ENCODE measurements at regions not wholly inside any gene's neighbourhood (a gene's known extent, or its start where the extent isn't known, plus 50 kb on each side); places are given as distances from the start of the nearest gene placed in this dataset.

DNA sequence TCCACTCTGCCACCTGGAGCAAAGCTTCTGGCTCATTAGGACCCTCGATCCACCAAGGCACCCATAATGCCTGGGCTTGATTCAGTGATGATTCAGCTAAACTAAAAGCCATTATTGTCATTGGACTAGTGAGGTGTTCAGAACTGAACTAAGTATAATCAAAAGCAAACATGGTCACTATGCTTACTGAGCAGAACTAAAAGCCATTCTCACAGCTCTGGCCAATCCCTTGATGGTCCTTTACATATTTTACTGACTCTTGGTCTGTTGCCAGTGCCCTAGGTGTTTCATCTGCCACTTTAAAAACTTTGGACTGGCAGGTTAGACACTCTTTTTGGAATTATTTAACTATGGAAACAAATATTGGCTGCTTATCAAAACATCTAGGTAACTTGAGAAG is 703.5 kb downstream of the FAT4 start:
- H3K36me3 ChIP-seq (ENCODE audit: insufficient read depth in 1 of 2, low read depth in 1 of 2) = no peaks in the 10 kb centered on the region
- no peak for TF ChIP-seq CTCF (IDR thresholded peaks at IDR 0.05)
- no peaks in the 10 kb centered on the region for H3K27me3 ChIP-seq (ENCODE audit: insufficient read depth in 3 of 3, low read length in 2 of 3)
- no peaks in the 10 kb centered on the region for H3K9me3 ChIP-seq
- 83 to 97% (median 87%) methylated on average over 1 of the region's 1 CpG for WGBS, 3 donors
- DNase-seq (no peak), ATAC-seq (no peak)
- intact Hi-C loops (cut with DNase I) = no loop called here
- H3K4me1 ChIP-seq = no peaks in the 10 kb centered on the region
- H3K27ac ChIP-seq = no peak overlapping the region
- no peak overlapping the region for H3K4me3 ChIP-seq

GRCh38 chr4:126023896-126024295 is 709.1 kb downstream of the FAT4 start:
- WGBS, 3 donors = 21 to 22% (median 21%) methylated on average over 3 of the region's 3 CpGs
- H3K36me3 ChIP-seq (ENCODE audit: insufficient read depth in 1 of 2, low read depth in 1 of 2) = no peaks in the 10 kb centered on the region
- no peaks in the 10 kb centered on the region for H3K9me3 ChIP-seq
- no peaks in the 10 kb centered on the region for H3K4me1 ChIP-seq
- no peak for DNase-seq
- H3K4me3 ChIP-seq = no peak overlapping the region
- H3K27ac ChIP-seq = no peak overlapping the region
- no peak for TF ChIP-seq CTCF (IDR thresholded peaks at IDR 0.05)
- intact Hi-C loops (cut with DNase I) = no loop called here
- no peaks in the 10 kb centered on the region for H3K27me3 ChIP-seq (ENCODE audit: insufficient read depth in 3 of 3, low read length in 2 of 3)
- no peak for ATAC-seq

GRCh38 chr4:126027601-126028000 is 712.8 kb downstream of the FAT4 start:
- ATAC-seq (no peak), DNase-seq (no peak)
- Histone ChIP-seq H3K9me3 (no peaks in the 10 kb centered on the region), H3K27me3 (ENCODE audit: insufficient read depth in 3 of 3, low read length in 2 of 3) (no peaks in the 10 kb centered on the region), H3K27ac (no peak overlapping the region), H3K4me3 (no peak overlapping the region), H3K4me1 (no peaks in the 10 kb centered on the region), H3K36me3 (ENCODE audit: insufficient read depth in 1 of 2, low read depth in 1 of 2) (no peaks in the 10 kb centered on the region)
- 19 to 29% (median 22%) methylated on average over 2 of the region's 2 CpGs for WGBS, 3 donors
- no peak for TF ChIP-seq CTCF (IDR thresholded peaks at IDR 0.05)
- intact Hi-C loops (cut with DNase I) = no loop called here

DNA sequence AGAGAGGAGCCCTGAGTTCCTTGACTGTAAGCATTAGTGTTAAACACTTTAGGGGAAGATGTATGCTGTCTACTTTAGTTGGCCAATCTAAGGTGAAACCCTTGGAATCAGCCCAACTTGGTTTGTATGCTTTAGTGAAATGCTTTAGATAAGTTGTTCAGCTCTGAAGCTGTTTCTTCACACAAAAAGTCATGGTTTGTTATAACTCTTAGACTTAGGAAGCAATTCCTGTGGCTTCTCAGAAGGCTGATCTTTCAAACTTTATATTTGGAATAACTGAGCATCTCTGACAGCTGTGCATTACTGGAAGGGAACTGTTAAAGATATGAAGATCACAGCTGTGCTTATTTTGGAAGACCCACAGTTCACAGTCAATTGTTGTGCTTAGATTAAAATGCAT is 714.1 kb downstream of the FAT4 start:
- no peak overlapping the region for H3K4me3 ChIP-seq
- no peaks in the 10 kb centered on the region for H3K27me3 ChIP-seq (ENCODE audit: insufficient read depth in 3 of 3, low read length in 2 of 3)
- TF ChIP-seq CTCF (IDR thresholded peaks at IDR 0.05) = no peak
- intact Hi-C loops (cut with DNase I) = no loop called here
- H3K27ac ChIP-seq = no peak overlapping the region
- H3K4me1 ChIP-seq = no peaks in the 10 kb centered on the region
- H3K36me3 ChIP-seq (ENCODE audit: insufficient read depth in 1 of 2, low read depth in 1 of 2) = no peaks in the 10 kb centered on the region
- DNase-seq = no peak
- ATAC-seq = no peak
- no peaks in the 10 kb centered on the region for H3K9me3 ChIP-seq

- 75 to 86% (median 78%) methylated on average over 2 of the region's 2 CpGs for WGBS, 3 donors
- Histone ChIP-seq H3K4me3 (no peak overlapping the region), H3K36me3 (ENCODE audit: insufficient read depth in 1 of 2, low read depth in 1 of 2) (no peaks in the 10 kb centered on the region), H3K4me1 (no peaks in the 10 kb centered on the region), H3K27ac (no peak overlapping the region), H3K9me3 (no peaks in the 10 kb centered on the region), H3K27me3 (ENCODE audit: insufficient read depth in 3 of 3, low read length in 2 of 3) (no peaks in the 10 kb centered on the region)
- intact Hi-C loops (cut with DNase I) = no loop called here
- no peak for ATAC-seq
- TF ChIP-seq CTCF (IDR thresholded peaks at IDR 0.05) = no peak
- DNase-seq = no peak
Observed at GRCh38 chr4:126037231-126037630, 722.5 kb downstream of the FAT4 start.

Data from psoas muscle (tissue), 7 donors.